HG03135 (cell line): ENCODE measurements at regions not wholly inside any gene's neighbourhood (a gene's known extent, or its start where the extent isn't known, plus 50 kb on each side); places are given as distances from the start of the nearest gene placed in this dataset.
"Not testable (repeated sequence)": the region's sequence is repeated elsewhere in the genome, so short reads cannot be mapped to it uniquely, and the experiment has no call there.

Experiments used
- ATAC-seq: cut with Tn5 transposase; IDR thresholded peaks from one replicate; pipeline ENCODE4 v1.9.1; 2021; ENCODE audit warnings: mild to moderate bottlenecking, moderate library complexity; ENCODE audit not compliant: unreplicated experiment

DNA sequence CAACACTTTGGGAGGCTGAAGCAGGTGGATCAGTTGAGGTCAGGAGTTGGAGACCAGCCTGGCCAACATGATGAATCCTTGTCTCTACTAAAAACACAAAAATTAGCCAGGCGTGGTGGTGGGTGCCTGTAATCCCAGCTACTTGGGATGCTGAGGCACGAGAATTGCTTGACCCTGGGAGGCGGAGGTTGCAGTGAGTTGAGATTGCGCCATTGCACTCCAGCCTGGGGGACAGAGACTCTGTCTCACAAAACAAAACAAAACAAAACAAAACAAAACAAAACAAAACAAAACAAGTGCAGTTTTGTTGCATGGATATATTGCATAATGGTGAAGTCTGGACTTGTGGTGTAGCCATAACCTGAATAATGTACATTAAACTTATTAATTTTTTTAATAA, 133.6 kb upstream of the ZNF217 start:
- ATAC-seq: not testable (repeated sequence)

DNA sequence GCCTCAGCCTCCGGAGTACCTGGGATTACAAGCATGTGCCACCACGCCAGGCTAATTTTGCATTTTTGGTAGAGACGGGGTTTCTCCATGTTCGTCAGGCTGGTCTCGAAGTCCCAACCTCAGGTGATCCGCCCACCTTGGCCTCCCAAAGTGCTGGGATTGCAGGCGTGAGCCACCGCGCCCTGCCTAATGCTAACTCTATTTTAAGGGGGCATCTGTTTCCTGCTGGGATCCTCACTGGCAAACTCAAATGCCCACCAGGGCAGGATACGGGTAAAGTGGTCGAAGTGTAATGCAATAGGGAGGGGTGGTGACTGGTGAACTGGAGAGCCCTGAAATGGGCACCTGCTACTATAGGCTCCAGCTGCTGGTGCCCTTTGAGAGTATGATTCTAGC, 131.9 kb upstream of the ZNF217 start:
- ATAC-seq: no peak

DNA sequence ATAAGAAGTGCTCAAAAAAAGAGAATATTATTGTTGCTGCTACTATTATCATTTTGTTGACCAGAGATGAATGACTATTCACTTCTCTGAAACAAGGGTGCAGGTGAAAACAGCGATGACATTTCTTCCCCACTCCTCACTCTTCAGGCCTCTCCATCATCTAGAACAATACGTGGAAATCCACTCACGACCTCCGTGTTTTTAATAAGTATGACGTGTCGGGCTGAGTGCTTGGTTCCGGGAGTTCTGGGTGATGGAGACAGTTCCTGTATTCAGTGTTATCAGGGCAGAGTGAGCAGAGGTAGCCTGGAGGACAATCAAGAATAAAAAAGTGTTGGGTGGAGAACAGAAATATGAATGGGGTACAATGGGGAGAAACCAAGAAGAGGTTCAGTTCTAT, 130.0 kb upstream of the ZNF217 start:
- no peak for ATAC-seq

DNA sequence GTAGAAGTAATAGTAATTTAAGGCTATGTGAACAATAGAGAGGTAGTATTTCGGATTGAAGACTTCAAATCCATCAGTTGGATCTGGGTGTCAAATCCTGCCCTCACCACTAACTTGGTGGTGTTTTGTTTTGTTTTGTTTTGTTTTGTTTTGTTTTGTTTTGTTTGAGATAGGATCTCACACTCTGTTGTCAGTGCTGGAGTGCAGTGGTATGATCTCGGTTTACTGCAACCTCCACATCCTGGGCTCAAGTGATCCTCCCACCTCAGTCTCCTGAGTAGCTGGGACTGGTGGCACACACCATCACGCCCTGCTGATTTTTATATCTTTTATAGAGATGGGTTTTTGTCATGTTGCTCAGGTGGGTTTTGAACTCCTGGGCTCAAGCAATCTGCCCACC, 129.4 kb upstream of the ZNF217 start:
- no peak for ATAC-seq

DNA sequence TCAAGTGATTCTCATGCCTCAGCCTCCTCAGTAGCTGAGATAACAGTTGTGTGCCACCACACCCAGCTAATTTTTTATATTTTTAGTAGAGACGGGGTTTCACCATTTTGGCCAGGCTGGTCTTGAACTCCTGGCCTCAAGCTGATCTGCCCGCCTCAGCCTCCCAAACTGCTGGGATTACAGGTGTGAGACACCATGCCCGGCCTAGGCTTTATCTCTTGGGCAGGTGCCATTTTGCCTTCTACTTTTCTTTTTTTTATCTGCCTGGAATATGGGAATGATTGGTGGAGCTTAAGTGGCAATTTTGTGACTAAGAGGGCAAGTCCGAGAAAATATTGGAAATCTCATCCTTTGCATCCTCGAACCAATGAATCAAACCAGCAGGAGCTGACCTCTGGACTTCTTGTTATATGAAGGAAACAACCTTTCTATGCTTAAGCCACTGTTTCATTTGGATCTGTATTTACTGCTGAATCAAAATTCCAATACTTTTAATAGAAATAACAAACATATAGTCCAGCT, 128.9 kb upstream of the ZNF217 start:
- no peak for ATAC-seq

DNA sequence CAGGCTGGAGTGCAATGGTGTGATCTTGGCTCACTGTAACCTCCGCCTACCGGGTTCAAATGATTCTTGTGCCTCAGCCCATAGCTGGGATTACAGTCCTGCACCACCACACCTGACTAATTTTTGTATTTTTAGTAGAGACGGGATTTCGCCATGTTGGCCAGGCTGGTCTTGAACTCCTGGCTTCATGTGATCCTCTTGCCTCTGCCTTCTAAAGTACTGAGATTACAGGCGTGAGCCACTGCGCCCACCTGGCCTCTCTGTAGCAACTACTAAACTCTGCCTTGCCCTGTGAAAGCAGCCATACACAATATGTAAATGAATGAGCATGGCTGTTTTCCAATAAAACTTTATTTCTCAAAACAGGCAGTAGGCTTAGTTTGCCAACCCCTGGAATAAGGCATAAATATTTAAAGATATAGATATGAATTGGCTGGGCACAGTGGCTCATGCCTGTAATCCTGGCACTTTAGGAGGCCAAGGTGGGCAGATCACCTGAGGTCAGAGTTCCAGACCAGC, 127.9 kb upstream of the ZNF217 start:
- ATAC-seq: not testable (repeated sequence)

DNA sequence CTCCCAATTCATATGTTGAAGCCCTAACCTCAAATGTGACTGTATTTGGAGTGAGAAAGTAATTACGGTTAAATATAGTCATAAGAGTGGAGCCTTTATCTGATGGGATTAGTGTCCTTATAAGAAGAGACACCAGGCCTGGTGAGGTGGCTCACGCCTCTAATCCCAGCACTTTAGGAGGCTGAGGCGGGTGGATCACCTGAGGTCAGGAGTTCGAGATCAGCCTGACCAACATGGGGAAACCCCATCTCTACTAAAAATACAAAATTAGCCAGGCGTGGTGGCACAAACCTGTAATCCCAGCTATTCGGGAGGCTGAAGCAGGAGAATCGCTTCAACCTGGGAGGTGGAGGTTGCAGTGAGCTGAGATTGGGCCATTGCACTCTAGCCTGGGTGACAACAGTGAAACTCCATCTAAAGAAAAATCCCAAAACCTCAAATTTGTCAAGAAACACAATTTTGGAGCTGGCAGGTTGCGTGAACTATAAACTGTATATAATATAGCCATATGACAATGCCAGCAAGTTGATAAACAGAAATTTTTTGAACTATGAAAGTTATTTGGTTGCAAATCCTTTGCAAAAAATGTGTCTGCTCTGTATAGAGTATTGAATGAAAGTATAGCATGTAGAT, 125.6 kb upstream of the ZNF217 start:
- not testable (repeated sequence) for ATAC-seq

DNA sequence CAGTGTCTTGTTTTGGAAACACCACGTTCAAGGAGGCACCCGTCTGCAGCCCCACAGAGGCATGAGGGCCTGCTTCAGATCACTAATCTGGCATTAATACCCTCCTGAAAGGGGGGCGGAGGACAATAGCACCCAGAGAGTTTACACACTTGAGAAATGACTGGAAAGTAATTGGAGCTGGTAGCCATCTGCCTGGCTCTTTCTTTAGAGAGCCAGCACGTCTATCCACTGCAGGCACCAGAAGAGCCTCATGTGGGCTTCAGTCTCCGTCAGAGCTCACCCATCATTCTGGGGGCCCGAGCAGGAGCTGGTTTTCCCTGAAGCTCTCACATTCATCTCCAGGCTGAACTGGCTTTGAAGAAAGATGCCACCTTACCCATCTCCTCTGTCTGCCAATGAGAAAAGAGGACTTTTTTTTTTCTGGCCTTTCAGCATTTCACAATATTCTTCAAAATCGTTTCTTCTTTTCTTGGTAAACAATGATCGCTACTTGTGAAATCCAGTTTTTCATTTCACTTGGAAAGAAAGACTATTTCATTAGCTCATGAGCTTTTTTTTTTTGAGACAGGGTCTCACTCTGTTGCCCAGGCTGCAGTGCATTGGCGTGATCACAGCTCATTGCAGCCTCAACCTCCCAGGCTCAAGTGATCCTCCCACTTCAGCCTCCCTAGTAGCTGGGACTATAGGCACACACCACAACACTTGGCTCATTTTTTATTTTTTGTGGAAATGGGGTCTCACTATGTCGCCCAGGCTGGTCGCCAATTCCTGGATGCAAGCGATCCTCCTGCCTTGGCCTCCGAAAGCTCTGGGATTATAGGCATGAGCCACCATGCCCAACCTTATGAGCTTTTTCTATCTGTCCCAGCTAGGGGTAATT, 124.7 kb upstream of the ZNF217 start:
- no peak for ATAC-seq

DNA sequence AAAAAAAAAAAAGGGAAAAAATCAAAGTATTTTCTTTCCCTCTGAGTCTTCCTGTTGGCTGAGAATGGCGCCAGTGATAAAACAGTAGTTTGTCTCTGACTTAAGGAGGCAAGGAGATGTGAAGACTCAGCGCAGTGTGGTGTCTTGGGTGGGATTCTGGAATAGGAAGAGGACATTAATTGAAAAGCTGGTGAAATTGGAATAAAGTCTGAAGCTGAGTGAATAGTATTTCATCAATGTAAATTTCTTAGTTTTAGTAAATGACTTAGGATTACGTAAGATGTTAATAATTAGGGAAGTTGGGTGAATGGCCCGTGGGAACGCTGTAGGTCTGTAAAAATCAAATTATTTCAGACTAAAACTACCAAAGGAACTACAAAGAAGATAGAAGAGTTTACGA, 122.8 kb upstream of the ZNF217 start:
- no peak for ATAC-seq

DNA sequence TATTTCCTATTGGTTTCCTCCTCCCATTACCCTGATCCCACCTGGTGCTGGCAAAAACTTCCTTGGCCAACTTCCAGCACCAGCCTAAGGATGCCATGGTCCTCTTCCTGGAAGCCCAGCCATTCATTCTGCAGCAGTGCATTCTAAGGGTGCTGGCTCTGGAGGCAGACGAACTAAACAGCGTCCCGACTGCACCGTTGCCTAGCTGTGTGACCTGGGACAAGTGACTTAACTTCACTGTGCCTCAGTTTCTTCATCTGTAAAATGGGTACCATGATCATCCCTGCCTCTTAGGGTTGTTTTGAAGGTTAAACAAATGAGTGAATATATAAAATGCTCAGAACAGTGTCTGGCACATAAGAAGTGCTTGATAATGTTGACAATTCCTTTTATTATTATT, 120.9 kb upstream of the ZNF217 start:
- no peak for ATAC-seq

DNA sequence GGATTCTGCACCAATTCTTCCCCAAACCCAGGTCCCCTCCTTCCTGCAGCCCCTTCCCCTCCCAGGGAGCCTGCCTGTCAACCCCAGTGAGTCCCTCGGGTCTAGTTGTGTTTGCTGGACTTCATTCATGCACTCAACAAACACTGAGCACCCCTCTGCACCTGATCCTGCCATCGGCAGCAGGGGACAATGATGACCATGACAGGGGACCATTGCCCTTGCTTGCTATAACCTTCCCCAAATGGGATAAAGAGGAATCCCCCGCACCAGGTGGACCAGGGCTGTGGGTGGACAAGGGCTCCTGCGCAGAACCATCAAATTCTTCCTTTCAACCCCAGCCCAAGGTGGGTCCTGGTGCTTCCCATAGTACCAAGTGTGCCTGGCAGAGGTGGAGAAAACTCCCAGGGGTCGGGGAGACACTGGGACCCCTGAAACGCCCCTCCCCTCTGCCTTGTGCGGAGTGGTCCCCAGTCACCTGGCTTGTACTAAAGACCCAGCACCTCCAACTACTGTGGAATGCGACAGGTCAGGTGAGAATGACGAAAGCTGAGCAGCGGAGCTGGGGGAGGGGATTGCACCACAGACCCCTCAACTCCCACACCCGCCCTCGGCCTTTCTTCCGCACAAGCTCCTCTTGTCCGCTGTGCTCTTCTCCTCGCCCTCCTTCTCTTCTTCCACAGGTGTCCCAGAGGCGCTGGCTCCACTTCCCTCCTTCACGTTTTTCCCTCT, 119.9 kb upstream of the ZNF217 start:
- no peak for ATAC-seq

DNA sequence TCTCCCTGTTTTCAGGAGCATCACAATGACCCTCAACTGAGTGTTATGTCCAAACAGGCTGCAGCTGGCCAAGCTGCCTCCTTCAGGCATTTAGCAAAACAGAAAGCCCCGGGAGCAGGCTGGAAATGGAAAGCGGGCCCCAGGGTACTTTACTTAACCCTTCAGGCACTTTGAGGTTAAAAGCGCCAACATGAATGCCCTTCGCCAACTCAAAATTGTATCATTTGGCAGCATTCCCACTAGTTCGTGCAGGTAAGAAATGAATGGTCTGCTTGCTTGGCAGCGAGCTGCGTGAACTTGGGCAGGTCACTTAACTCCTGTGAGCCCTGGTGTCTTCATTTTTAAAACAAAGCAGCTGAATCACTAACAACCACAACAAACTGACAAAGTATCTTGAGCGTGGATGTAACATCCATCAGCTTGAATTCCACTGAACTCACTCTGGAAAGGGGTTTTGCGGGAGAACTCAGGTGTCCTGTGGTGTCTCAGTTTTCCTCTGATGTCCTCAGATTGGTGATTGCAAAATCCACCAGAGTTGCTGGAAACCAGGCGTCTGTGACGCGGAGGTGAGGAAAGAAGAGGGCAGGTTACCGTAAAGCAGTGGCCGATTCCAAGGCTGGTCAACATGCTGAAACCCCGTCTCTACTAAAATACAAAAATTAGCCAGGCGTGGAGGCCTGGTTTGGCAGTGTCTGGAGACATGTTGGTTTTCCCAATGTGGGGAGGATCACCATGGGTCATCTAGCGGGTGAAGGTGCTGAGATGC, 118.8 kb upstream of the ZNF217 start:
- no peak for ATAC-seq

DNA sequence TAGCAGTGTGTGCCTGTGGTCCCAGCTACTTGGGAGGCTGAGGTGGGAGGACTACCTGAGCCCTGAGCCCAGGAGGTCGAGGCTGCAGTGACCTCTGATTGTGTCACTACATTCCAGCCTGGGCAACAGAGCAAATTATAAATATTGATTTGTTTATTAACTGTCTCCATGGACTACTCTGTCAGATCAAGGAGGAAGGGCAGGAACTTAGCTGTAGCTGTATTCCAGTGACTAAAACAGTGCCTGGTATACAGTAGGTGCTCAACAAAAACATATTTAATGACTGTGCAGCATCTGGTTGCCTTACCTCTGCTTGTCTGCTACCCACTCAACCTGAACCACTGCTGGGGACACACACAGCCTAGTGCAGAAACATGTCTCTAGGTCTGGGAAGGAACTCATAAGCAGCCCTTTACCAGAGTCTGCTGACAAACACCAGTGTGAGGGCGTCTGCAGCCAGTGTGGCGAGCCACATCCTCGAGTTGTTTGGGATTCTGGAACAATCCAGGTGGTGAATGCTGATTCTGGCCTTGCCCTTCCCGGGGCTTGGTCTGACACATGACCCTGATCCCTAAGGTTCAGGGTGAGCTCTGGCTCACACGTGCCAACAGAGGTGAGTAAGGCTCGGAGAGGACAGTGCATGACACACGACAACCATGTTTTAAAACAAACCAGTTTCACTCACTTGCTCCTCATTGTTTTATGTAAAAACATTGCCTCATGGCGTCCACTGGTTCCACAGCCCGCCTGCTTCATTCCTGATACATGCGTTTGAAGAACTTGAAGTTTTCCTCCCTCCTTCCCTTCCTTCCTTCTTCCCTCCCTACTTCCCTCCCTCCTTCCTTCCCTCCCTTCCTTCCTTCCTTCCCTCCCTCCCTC, 117.9 kb upstream of the ZNF217 start:
- ATAC-seq: no peak

DNA sequence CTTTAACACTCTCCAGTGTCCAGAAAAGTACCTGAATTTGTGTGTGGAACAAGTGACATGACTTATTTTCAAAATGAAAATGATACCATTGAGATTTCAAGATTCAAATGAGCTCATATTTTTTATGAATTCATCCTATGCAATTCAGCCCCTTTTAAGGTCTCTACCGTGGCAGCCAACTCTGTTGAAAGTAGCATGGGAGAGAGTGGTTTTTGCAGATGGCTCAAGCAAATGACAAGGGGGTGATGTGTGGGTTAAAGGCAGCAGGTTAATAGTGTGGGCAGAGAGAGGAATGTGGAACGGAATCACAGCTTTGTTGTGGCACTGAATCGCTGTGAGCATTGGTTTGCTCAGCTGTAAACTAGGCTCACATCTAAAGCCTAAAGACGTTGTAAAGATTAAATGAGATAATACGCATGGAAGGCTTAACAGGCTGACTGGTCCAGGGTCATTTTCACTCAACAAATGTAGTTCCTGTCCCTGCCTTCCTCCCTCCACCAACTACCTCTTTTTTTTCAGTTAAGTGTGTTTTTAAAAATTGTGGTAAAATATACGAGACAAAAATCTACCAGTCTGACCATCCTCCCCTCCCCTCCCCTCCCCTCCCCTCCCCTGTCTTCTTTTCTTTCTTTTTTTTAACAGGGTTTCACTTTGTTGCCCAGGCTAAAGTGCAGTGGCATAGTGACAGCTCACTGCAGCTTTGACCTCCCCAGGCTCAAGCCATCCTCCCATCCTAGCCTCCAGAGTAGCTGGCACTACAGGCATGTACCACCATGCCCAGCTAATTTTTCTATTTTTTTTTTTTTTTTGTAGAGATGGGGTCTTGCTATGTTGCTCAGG, 114.7 kb upstream of the ZNF217 start:
- ATAC-seq: peak; percentile 48

DNA sequence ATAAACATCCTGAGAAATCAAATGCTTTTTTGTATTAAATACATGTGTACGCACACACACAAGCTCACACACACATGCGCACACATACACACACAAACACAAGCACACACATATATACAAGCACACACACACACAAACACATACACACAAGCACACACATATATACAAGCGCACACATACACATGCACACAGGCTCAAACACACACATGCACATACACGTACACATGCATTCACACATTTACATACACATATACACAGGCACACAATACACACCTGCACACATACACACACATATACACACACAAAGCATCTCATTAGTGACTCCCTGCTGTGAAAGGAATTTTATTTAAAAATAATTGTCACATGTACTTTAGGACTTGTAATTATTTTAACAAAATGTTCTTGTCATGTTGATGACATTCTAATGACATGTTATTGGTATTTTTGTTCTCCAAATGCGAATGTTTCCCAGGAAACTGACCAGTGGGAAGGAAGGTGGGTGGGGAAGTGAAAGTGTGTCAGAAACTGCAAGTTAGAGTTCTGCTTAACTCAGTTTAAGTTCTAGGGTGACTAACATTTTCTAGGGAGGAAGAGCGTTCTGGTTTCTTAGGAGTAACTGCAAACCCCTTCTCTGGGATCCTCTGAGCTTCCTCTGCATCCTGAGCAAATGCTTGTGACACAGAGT, 113.9 kb upstream of the ZNF217 start:
- ATAC-seq: peak; percentile 28

DNA sequence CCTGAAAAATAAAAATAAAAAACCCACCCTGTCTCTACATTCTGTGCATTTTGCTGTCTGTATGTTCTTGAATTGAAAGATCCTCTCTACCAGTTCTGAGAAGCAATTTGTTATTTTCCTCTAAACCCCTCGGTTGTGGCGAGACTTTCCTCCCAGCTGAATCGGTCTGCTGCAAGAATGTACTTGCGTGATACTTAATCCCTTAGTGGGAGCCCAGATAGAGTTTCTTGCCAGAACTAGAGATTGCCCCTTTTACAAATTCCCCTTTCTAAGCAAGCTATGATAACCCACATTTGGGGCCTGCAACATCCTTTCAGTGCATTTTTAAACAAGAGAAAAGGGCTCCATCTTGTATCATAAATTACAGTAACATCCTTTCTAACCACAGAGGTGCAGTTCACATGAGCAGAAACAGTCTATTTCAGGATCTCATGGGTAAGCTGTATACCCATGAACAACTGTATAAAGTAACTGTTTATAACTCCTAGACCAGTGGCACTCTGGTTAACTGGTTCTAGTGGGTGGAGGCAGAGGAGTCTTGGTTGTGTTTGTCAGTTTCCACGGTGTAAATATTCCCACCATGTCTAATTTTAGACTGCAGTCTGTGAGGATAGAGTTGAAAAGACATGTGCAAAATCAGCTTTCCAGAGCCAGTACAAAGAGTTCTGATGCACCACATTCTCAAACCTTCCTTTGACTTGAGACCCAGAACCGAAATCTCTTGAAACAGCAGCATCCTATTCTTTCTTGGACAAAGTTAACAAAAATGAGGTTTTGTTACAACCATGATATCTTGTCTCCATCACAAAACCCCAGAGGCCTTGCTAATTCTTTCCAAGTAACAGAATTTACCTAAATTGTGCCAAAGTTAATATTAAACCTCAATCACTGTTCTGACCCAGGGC, 113.1 kb upstream of the ZNF217 start:
- no peak for ATAC-seq

DNA sequence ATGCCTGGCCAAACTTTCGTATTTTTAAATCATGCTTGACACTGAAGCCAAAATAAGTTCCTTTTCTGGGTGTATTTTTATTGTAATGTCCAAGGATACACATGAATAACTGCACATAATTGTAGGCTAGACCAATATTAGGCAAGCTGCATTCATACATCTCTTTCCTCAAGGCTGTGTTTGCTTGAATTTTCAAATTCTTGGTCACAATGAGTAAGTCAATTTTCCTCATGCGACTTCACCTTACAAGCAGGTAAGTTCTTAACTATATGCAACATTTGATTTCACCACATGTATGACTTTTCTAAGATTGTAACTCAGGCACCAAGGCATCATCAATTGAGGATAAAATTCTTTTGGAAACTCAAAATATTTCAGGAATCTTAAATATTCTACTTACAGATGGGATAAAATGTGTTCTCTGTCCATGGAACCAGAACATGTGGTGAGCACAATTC, 112.4 kb upstream of the ZNF217 start:
- ATAC-seq: no peak
